ENCODE measurements at regions not wholly inside any gene's neighbourhood (a gene's known extent, or its start where the extent isn't known, plus 50 kb on each side); places are given as distances from the start of the nearest gene placed in this dataset.

DNA sequence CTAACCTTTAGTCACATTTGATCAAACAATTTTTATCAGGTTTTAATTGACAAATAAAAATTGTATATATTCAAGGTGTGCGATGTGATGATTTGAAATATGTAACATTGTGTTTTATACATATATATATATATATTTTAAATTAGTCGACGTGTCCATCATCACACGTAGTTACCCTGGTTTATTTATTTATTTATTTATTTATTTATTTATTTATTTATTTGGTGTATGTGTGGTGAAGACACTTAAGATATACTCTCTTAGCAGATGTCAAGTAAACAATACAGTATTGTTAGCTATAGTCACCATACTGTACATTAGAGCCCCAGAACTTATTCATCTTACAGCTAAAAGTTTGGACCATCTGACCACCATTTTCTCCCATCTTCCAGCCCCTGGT is 224.9 kb upstream of the HHIP start:
- Histone ChIP-seq H3K79me2 (ENCODE audit: insufficient read depth, low read length) (no peaks in the 10 kb centered on the region), H4K20me1 (ENCODE audit: insufficient read depth, low read length) (no peaks in the 10 kb centered on the region), H2AFZ (ENCODE audit: low read length) (no peak overlapping the region), H3K4me1 (ENCODE audit: insufficient read depth, low read length) (no peaks in the 10 kb centered on the region), H3K36me3 (replicated peaks in 1 of 2; ENCODE audit: control insufficient read depth in 1 of 2, insufficient read depth in 2 of 2, low read length in 2 of 2) (no peaks in the 10 kb centered on the region), H3K4me2 (ENCODE audit: low read depth, low read length) (no peak overlapping the region), H3K27ac (ENCODE audit: extremely low read length, insufficient read depth, low read length) (no peak overlapping the region), H3K4me3 (replicated peaks in 1 of 3; ENCODE audit: insufficient read depth in 1 of 3, low read depth in 2 of 3, low read length in 3 of 3) (no peak overlapping the region), H3K9me3 (ENCODE audit: low read length) (no peaks in the 10 kb centered on the region), H3K9ac (ENCODE audit: insufficient read depth, low read depth, low read length) (no peak overlapping the region), H3K27me3 (ENCODE audit: control insufficient read depth in 1 of 2, insufficient read depth in 2 of 2, low read length in 2 of 2) (no peaks in the 10 kb centered on the region)
- no peak for ATAC-seq
- CTCF ChIA-PET (ENCODE audit: low intra/inter-chr PET ratio, low total read pairs): no interaction called here
- DNase-seq (ENCODE audit: low spot score): no peak
- in situ Hi-C loops (cut with HindIII; ENCODE audit: extremely low pct_ligation_motif_present, low pct_unique_long_range_greater_than_20kb) (no loop called here), intact Hi-C loops (cut with micrococcal nuclease; ENCODE audit: unreplicated experiment) (no loop called here)
- WGBS (ENCODE audit: low lambda C conversion rate): 27% methylated on average over 4 of the region's 4 CpGs
- no peak for TF ChIP-seq NONO (IDR thresholded peaks at IDR 0.05)
- no peak for TF ChIP-seq NONO (CRISPR knock-in tag; conservative IDR thresholded peaks at IDR 0.05)
- TF ChIP-seq SAFB2 (CRISPR knock-in tag; IDR thresholded peaks at IDR 0.05; ENCODE audit: borderline replicate concordance, low read depth): no peak
- TF ChIP-seq IKZF1 (IDR thresholded peaks at IDR 0.05): no peak
- TF ChIP-seq HNRNPUL1 (IDR thresholded peaks at IDR 0.05; ENCODE audit: low read depth, low read length): no peak
- no peak for TF ChIP-seq ATM (IDR thresholded peaks at IDR 0.05; ENCODE audit: borderline replicate concordance)
- no peak for TF ChIP-seq ZNF432 (CRISPR knock-in tag; IDR thresholded peaks at IDR 0.05; ENCODE audit: borderline replicate concordance)
- TF ChIP-seq ZNF296 (CRISPR knock-in tag; conservative IDR thresholded peaks at IDR 0.05): no peak
- TF ChIP-seq U2AF2 (IDR thresholded peaks at IDR 0.05; ENCODE audit: low read depth, low read length): no peak
- TF ChIP-seq, protein P1, sequence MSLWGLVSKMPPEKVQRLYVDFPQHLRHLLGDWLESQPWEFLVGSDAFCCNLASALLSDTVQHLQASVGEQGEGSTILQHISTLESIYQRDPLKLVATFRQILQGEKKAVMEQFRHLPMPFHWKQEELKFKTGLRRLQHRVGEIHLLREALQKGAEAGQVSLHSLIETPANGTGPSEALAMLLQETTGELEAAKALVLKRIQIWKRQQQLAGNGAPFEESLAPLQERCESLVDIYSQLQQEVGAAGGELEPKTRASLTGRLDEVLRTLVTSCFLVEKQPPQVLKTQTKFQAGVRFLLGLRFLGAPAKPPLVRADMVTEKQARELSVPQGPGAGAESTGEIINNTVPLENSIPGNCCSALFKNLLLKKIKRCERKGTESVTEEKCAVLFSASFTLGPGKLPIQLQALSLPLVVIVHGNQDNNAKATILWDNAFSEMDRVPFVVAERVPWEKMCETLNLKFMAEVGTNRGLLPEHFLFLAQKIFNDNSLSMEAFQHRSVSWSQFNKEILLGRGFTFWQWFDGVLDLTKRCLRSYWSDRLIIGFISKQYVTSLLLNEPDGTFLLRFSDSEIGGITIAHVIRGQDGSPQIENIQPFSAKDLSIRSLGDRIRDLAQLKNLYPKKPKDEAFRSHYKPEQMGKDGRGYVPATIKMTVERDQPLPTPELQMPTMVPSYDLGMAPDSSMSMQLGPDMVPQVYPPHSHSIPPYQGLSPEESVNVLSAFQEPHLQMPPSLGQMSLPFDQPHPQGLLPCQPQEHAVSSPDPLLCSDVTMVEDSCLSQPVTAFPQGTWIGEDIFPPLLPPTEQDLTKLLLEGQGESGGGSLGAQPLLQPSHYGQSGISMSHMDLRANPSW (CRISPR knock-in tag; IDR thresholded peaks at IDR 0.05; ENCODE audit: borderline replicate concordance): no peak
- TF ChIP-seq TGIF2 (CRISPR knock-in tag; IDR thresholded peaks at IDR 0.05): no peak
- no peak for TF ChIP-seq SRSF4 (IDR thresholded peaks at IDR 0.05; ENCODE audit: low read depth, low read length, poor library complexity, severe bottlenecking)
- no peak for TF ChIP-seq ZNF564 (CRISPR knock-in tag; IDR thresholded peaks at IDR 0.05)
- no peak for TF ChIP-seq ZNF260 (CRISPR knock-in tag; IDR thresholded peaks at IDR 0.05; ENCODE audit: borderline replicate concordance, low read depth)
- no peak for TF ChIP-seq JDP2 (CRISPR knock-in tag; IDR thresholded peaks at IDR 0.05; ENCODE audit: borderline replicate concordance)
- no TSS peak for BruUV-seq (replicated peaks)
- POLR2A ChIA-PET: no interaction called here
- no peak for FAIRE-seq
